HEK293 (cell line): ENCODE measurements at regions not wholly inside any gene's neighbourhood (a gene's known extent, or its start where the extent isn't known, plus 50 kb on each side); places are given as distances from the start of the nearest gene placed in this dataset.

Experiments
- CTCF ChIA-PET: fragments of 350-600 bp; formaldehyde crosslinking; extraction: SDS; loops from one replicate; lab custom pipeline; 2021; ENCODE audit warnings: antibody characterized with exemption; lab: Yijun Ruan, JAX
- POLR2A ChIA-PET: fragments of 300-600 bp; formaldehyde crosslinking; extraction: SDS; loops from one replicate; lab custom pipeline; 2020; ENCODE audit warnings: antibody characterized with exemption, inconsistent platforms; lab: Yijun Ruan, JAX
- H3K27ac ChIP-seq: fragments of 200-500 bp; sonication (Bioruptor generic); 2 replicates; pipeline ENCODE4 v1.5.1; 2014; ENCODE audit warnings: low read depth, low read length, control low read depth, inconsistent platforms; ENCODE audit errors: extremely low read depth
- H3K36me3 ChIP-seq, 2 experiments: fragments of 200-500 bp in 1 of 2; sonication (Bioruptor generic) in 1 of 2; 1 replicate in 1 of 2; 2 replicates in 1 of 2; pipeline ENCODE4 v1.5.1; 2014 to 2017; ENCODE audit warnings: inconsistent platforms in 2 of 2, low read length in 2 of 2; ENCODE audit not compliant: control insufficient read depth in 2 of 2, insufficient read depth in 1 of 2
- H3K4me1 ChIP-seq: fragments of 200-500 bp; sonication (Bioruptor generic); 2 replicates; pipeline ENCODE4 v1.5.1; 2014; ENCODE audit warnings: mild to moderate bottlenecking, low read length, inconsistent platforms; ENCODE audit not compliant: control insufficient read depth, insufficient read depth
- H3K4me3 ChIP-seq: 2 replicates; pipeline ENCODE4 v1.5.1; 2011; ENCODE audit warnings: low read depth, mild to moderate bottlenecking, control low read depth, low read length, moderate library complexity
- H3K9me3 ChIP-seq: fragments of 200-500 bp; sonication (Bioruptor generic); 2 replicates; pipeline ENCODE4 v1.5.1; 2014; ENCODE audit warnings: low read depth, low read length, inconsistent platforms; ENCODE audit not compliant: control insufficient read depth, insufficient read depth
- ELK4 ChIP-seq: IDR thresholded peaks from 2 replicates; pipeline ENCODE4 v1.6.1; 2011; ENCODE audit warnings: mild to moderate bottlenecking, low read depth, low read length, borderline replicate concordance
- KLF7 ChIP-seq: fragments of 450-650 bp; formaldehyde crosslinking; IDR thresholded peaks from 2 replicates; pipeline ENCODE4 v1.5.1; 2016; ENCODE audit warnings: missing biosample characterization, missing genetic modification characterization, borderline replicate concordance
- SCRT2 ChIP-seq: fragments of 450-650 bp; formaldehyde crosslinking; IDR thresholded peaks from 2 replicates; pipeline ENCODE4 v1.5.1; 2016; ENCODE audit warnings: missing biosample characterization, missing genetic modification characterization
- SETDB1 ChIP-seq: IDR thresholded peaks from one replicate; pipeline ENCODE4 v1.6.1; 2017; ENCODE audit warnings: mild to moderate bottlenecking, low read length, moderate library complexity, mixed read lengths; ENCODE audit not compliant: insufficient read length
- ZBTB44 ChIP-seq: fragments of 450-650 bp; IDR thresholded peaks from 2 replicates; pipeline ENCODE4 v1.5.1; 2018; ENCODE audit warnings: missing biosample characterization, mild to moderate bottlenecking, missing genetic modification characterization
- ZFP3 ChIP-seq: fragments of 450-650 bp; formaldehyde crosslinking; IDR thresholded peaks from 2 replicates; pipeline ENCODE4 v1.5.1; 2016; ENCODE audit warnings: low read depth, missing biosample characterization, missing genetic modification characterization
- ZNF132 ChIP-seq: fragments of 450-650 bp; formaldehyde crosslinking; IDR thresholded peaks from 2 replicates; pipeline ENCODE4 v1.5.1; 2017; ENCODE audit warnings: missing biosample characterization, missing genetic modification characterization, borderline replicate concordance
- ZNF133 ChIP-seq: fragments of 450-650 bp; formaldehyde crosslinking; IDR thresholded peaks from 2 replicates; pipeline ENCODE4 v1.5.1; 2016; ENCODE audit warnings: missing biosample characterization, missing genetic modification characterization
- ZNF175 ChIP-seq: fragments of 450-650 bp; formaldehyde crosslinking; IDR thresholded peaks from 2 replicates; pipeline ENCODE4 v1.5.1; 2016; ENCODE audit warnings: missing biosample characterization, missing genetic modification characterization
- ZNF202 ChIP-seq: fragments of 450-650 bp; formaldehyde crosslinking; IDR thresholded peaks from 2 replicates; pipeline ENCODE4 v1.5.1; 2016; ENCODE audit warnings: missing biosample characterization, missing genetic modification characterization, borderline replicate concordance
- ZNF248 ChIP-seq: fragments of 450-650 bp; formaldehyde crosslinking; IDR thresholded peaks from 2 replicates; pipeline ENCODE4 v1.5.1; 2017; ENCODE audit warnings: missing biosample characterization, missing genetic modification characterization
- ZNF341 ChIP-seq: fragments of 450-650 bp; formaldehyde crosslinking; IDR thresholded peaks from 2 replicates; pipeline ENCODE4; 2016; ENCODE audit warnings: low read depth, missing biosample characterization, missing genetic modification characterization
- ZNF488 ChIP-seq: fragments of 450-650 bp; formaldehyde crosslinking; IDR thresholded peaks from 2 replicates; pipeline ENCODE4 v1.5.1; 2016; ENCODE audit warnings: missing biosample characterization, missing genetic modification characterization
- ZNF510 ChIP-seq: fragments of 450-650 bp; formaldehyde crosslinking; IDR thresholded peaks from 2 replicates; pipeline ENCODE4 v1.5.1; 2018; ENCODE audit warnings: mild to moderate bottlenecking, missing genetic modification characterization, missing biosample characterization; ENCODE audit not compliant: insufficient replicate concordance
- ZNF544 ChIP-seq: fragments of 450-650 bp; formaldehyde crosslinking; IDR thresholded peaks from 2 replicates; pipeline ENCODE4 v1.5.0; 2017; ENCODE audit warnings: missing biosample characterization, missing genetic modification characterization
- ZNF560 ChIP-seq: fragments of 450-650 bp; formaldehyde crosslinking; IDR thresholded peaks from 2 replicates; pipeline ENCODE4 v1.5.1; 2017; ENCODE audit warnings: missing biosample characterization, missing genetic modification characterization, borderline replicate concordance
- ZNF561 ChIP-seq: fragments of 450-650 bp; IDR thresholded peaks from 2 replicates; pipeline ENCODE4 v1.5.1; 2018; ENCODE audit warnings: missing biosample characterization, missing genetic modification characterization, borderline replicate concordance
- ZNF677 ChIP-seq: fragments of 450-650 bp; IDR thresholded peaks from 2 replicates; pipeline ENCODE4 v1.5.0; 2018; ENCODE audit warnings: missing biosample characterization, mild to moderate bottlenecking, missing genetic modification characterization, moderate library complexity
- ZNF701 ChIP-seq: fragments of 450-650 bp; formaldehyde crosslinking; IDR thresholded peaks from 2 replicates; pipeline ENCODE4 v1.5.1; 2016; ENCODE audit warnings: missing biosample characterization, missing genetic modification characterization
- TF ChIP-seq, protein P1 (sequence below): sonication (generic); formaldehyde crosslinking; IDR thresholded peaks from 2 replicates; pipeline ENCODE4 v1.8.1; 2022; ENCODE audit warnings: mild to moderate bottlenecking, moderate library complexity, missing genetic modification reagents
- TF ChIP-seq, protein P2 (sequence below): fragments of 450-650 bp; formaldehyde crosslinking; IDR thresholded peaks from 2 replicates; pipeline ENCODE4 v1.5.1; 2016; ENCODE audit warnings: missing biosample characterization, missing genetic modification characterization

GRCh38 chr7:85474234-85474633 is 287.4 kb upstream of the SEMA3D start:
- ChIA-PET POLR2A (no interaction called here), CTCF (no interaction called here)
- TF ChIP-seq ELK4 = no peak
- TF ChIP-seq ZNF341 (tag by site-specific recombination) = no peak
- no peak for TF ChIP-seq ZFP3 (tag by site-specific recombination)
- Histone ChIP-seq H3K9me3 (no peaks in the 10 kb centered on the region), H3K4me3 (no peak overlapping the region), H3K36me3 (no peaks in the 10 kb centered on the region), H3K27ac (no peak overlapping the region), H3K4me1 (no peaks in the 10 kb centered on the region)

DNA sequence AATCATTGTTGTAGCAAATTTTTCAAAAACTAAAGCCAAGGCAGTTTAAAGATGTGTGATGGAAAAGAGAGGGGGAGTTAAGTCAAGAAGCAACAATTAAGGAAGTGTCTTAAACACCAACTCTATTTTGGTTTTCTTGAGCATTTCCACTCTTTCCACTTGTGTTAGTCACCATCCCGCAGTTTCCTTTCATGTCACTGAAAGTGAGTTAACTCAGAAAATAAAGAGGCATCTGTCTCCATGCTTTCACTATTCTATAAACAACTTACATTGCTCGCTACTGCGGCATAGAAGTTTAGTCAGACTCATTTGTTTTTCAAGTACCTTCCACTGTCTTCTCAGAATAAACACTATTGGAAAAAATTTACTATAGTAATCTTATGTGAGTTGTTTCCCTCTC is 284.9 kb upstream of the SEMA3D start:
- CTCF ChIA-PET = no interaction called here
- H3K9me3 ChIP-seq = no peaks in the 10 kb centered on the region
- POLR2A ChIA-PET = no interaction called here
- TF ChIP-seq ZNF248 (tag by site-specific recombination) (no peak), ZNF544 (tag by site-specific recombination) (no peak), ZNF677 (no peak), ZNF341 (tag by site-specific recombination) (no peak), ZNF701 (no peak), ZNF488 (no peak), ZNF202 (tag by site-specific recombination) (no peak), ZBTB44 (tag by site-specific recombination) (no peak), ZNF132 (tag by site-specific recombination) (no peak), SCRT2 (tag by site-specific recombination) (no peak), ZNF133 (tag by site-specific recombination) (no peak), ZNF510 (tag by site-specific recombination) (no peak), KLF7 (tag by site-specific recombination) (no peak), ZFP3 (tag by site-specific recombination) (no peak), ZNF175 (tag by site-specific recombination) (no peak), SETDB1 (no peak), ZNF561 (tag by site-specific recombination) (no peak), ZNF560 (tag by site-specific recombination) (no peak)
- TF ChIP-seq, protein P1, sequence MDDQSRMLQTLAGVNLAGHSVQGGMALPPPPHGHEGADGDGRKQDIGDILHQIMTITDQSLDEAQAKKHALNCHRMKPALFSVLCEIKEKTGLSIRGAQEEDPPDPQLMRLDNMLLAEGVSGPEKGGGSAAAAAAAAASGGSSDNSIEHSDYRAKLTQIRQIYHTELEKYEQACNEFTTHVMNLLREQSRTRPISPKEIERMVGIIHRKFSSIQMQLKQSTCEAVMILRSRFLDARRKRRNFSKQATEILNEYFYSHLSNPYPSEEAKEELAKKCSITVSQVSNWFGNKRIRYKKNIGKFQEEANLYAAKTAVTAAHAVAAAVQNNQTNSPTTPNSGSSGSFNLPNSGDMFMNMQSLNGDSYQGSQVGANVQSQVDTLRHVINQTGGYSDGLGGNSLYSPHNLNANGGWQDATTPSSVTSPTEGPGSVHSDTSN (CRISPR knock-in tag) = no peak
- TF ChIP-seq, protein P2, sequence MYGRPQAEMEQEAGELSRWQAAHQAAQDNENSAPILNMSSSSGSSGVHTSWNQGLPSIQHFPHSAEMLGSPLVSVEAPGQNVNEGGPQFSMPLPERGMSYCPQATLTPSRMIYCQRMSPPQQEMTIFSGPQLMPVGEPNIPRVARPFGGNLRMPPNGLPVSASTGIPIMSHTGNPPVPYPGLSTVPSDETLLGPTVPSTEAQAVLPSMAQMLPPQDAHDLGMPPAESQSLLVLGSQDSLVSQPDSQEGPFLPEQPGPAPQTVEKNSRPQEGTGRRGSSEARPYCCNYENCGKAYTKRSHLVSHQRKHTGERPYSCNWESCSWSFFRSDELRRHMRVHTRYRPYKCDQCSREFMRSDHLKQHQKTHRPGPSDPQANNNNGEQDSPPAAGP = no peak
- no peaks in the 10 kb centered on the region for H3K4me1 ChIP-seq
- no peaks in the 10 kb centered on the region for H3K36me3 ChIP-seq
- no peak overlapping the region for H3K4me3 ChIP-seq
- no peak overlapping the region for H3K27ac ChIP-seq
